GM23338 (cell line): ENCODE measurements at regions not wholly inside any gene's neighbourhood (a gene's known extent, or its start where the extent isn't known, plus 50 kb on each side); places are given as distances from the start of the nearest gene placed in this dataset.

Experiments used
- ATAC-seq: fragments of 200-7000 bp; cut with Tn5 transposase; 3 replicates; pipeline ENCODE4 v1.9.1; 2020
- DNase-seq: peaks from one replicate; pipeline ENCODE4 v3.0.0-alpha.2; 2015; ENCODE audit warnings: low spot score
- H2AFZ ChIP-seq: fragments of 200-600 bp; sonication (generic); 2 replicates; pipeline ENCODE4 v1.8.0; 2016; ENCODE audit warnings: antibody characterized with exemption, mild to moderate bottlenecking, moderate library complexity
- H3F3A ChIP-seq: fragments of 200-600 bp; sonication (generic); replicated peaks from 2 replicates; pipeline ENCODE4 v1.8.0; 2017; ENCODE audit warnings: antibody characterized with exemption, mixed run types, low read depth
- H3K27ac ChIP-seq: fragments of 200-600 bp; sonication (generic); 2 replicates; pipeline ENCODE4 v1.6.1; 2016; ENCODE audit warnings: low read depth
- H3K27me3 ChIP-seq: fragments of 200-600 bp; sonication (generic); 2 replicates; pipeline ENCODE4 v1.8.0; 2016; ENCODE audit warnings: mild to moderate bottlenecking, mixed run types, moderate library complexity; ENCODE audit not compliant: insufficient read depth
- H3K36me3 ChIP-seq: fragments of 200-600 bp; sonication (generic); 2 replicates; pipeline ENCODE4 v1.8.0; 2016; ENCODE audit warnings: mild to moderate bottlenecking; ENCODE audit not compliant: insufficient read depth
- H3K4me1 ChIP-seq: fragments of 200-600 bp; sonication (generic); 2 replicates; pipeline ENCODE4 v1.8.0; 2016; ENCODE audit warnings: mild to moderate bottlenecking, moderate library complexity; ENCODE audit not compliant: insufficient read depth
- H3K4me2 ChIP-seq: fragments of 200-600 bp; sonication (generic); 2 replicates; pipeline ENCODE4 v1.7.1; 2017; ENCODE audit warnings: mixed run types
- H3K4me3 ChIP-seq: fragments of 200-600 bp; sonication (generic); 2 replicates; pipeline ENCODE4 v1.6.1; 2016; ENCODE audit warnings: mixed run types
- H3K79me2 ChIP-seq: fragments of 200-600 bp; sonication (generic); replicated peaks from 2 replicates; pipeline ENCODE4 v1.8.0; 2017; ENCODE audit warnings: mild to moderate bottlenecking; ENCODE audit not compliant: insufficient read depth
- H3K9me2 ChIP-seq: fragments of 200-600 bp; sonication (generic); 2 replicates; pipeline ENCODE4 v1.8.0; 2017; ENCODE audit not compliant: insufficient read depth
- H4K20me1 ChIP-seq: fragments of 200-600 bp; sonication (generic); replicated peaks from 2 replicates; pipeline ENCODE4 v1.8.0; 2017; ENCODE audit warnings: mild to moderate bottlenecking; ENCODE audit not compliant: insufficient read depth
- H3K27ac Mint-ChIP-seq: 2 replicates; pipeline ENCODE4 v1.8.0; 2020; ENCODE audit warnings: inconsistent platforms, mild to moderate bottlenecking, moderate library complexity, mixed read lengths
- H3K27me3 Mint-ChIP-seq: 3 replicates; pipeline ENCODE4 v1.8.0; 2022; ENCODE audit warnings: low read depth, mild to moderate bottlenecking, moderate library complexity, mixed read lengths, inconsistent platforms; ENCODE audit not compliant: insufficient read depth, poor library complexity
- H3K36me3 Mint-ChIP-seq: 3 replicates; pipeline ENCODE4 v1.8.0; 2021; ENCODE audit warnings: low read depth, mild to moderate bottlenecking, inconsistent platforms, moderate library complexity, mixed read lengths
- H3K4me1 Mint-ChIP-seq: 3 replicates; pipeline ENCODE4 v1.8.0; 2020; ENCODE audit warnings: mild to moderate bottlenecking, inconsistent platforms, mixed read lengths
- H3K4me3 Mint-ChIP-seq: 3 replicates; pipeline ENCODE4 v1.8.0; 2021; ENCODE audit warnings: moderate library complexity, mild to moderate bottlenecking, inconsistent platforms, mixed read lengths
- H3K9me3 Mint-ChIP-seq: 3 replicates; pipeline ENCODE4 v1.8.0; 2020; ENCODE audit warnings: moderate library complexity, mild to moderate bottlenecking, inconsistent platforms, mixed read lengths
- CREB1 ChIP-seq: fragments of 250-450 bp; sonication (Bioruptor Pico); IDR thresholded peaks from 2 replicates; pipeline ENCODE4 v1.5.0; 2020; ENCODE audit warnings: low read depth, mild to moderate bottlenecking, moderate library complexity
- CTCF ChIP-seq, 2 experiments: fragments of 200-600 bp in 1 of 2; sonication (generic) in 1 of 2; conservative IDR thresholded peaks; 2 replicates each; pipeline versions ENCODE4 v1.5.1 to v1.6.1; 2016 to 2017; ENCODE audit warnings: antibody characterized with exemption in 2 of 2, low read depth in 2 of 2, mild to moderate bottlenecking in 2 of 2, moderate library complexity in 1 of 2
- ETS1 ChIP-seq: IDR thresholded peaks from 2 replicates; pipeline ENCODE4 v1.6.1; 2016; ENCODE audit warnings: antibody characterized with exemption
- EZH2 ChIP-seq: fragments of 200-600 bp; sonication (generic); IDR thresholded peaks from one replicate; pipeline ENCODE4 v1.8.0; 2017; ENCODE audit warnings: antibody characterized with exemption, mild to moderate bottlenecking, low read depth; ENCODE audit not compliant: unreplicated experiment
- EZH2phosphoT487 ChIP-seq: fragments of 200-600 bp; sonication (generic); IDR thresholded peaks from one replicate; pipeline ENCODE4 v1.8.1; 2018; ENCODE audit warnings: antibody characterized with exemption; ENCODE audit not compliant: unreplicated experiment
- JUNB ChIP-seq: IDR thresholded peaks from one replicate; pipeline ENCODE4 v1.6.1; 2016; ENCODE audit warnings: antibody characterized with exemption; ENCODE audit not compliant: unreplicated experiment
- NANOG ChIP-seq: IDR thresholded peaks from 2 replicates; pipeline ENCODE4 v1.6.1; 2016; ENCODE audit warnings: antibody characterized with exemption, borderline replicate concordance
- POLR2AphosphoS5 ChIP-seq: IDR thresholded peaks from 2 replicates; pipeline ENCODE4 v1.6.1; 2016; ENCODE audit warnings: antibody characterized with exemption, low read depth
- STAT1 ChIP-seq: IDR thresholded peaks from one replicate; pipeline ENCODE4 v1.6.1; 2016; ENCODE audit warnings: antibody characterized with exemption; ENCODE audit not compliant: unreplicated experiment
- ZNF114 ChIP-seq: fragments of 250-450 bp; sonication (Bioruptor Pico); IDR thresholded peaks from 2 replicates; pipeline ENCODE4 v1.5.0; 2020; ENCODE audit warnings: mild to moderate bottlenecking, moderate library complexity
- ZNF331 ChIP-seq: fragments of 250-450 bp; sonication (Bioruptor Pico); IDR thresholded peaks from 2 replicates; pipeline ENCODE4 v1.5.0; 2020; ENCODE audit warnings: low read depth, mild to moderate bottlenecking, moderate library complexity
- ZNF462 ChIP-seq: fragments of 250-450 bp; sonication (Bioruptor Pico); IDR thresholded peaks from 2 replicates; pipeline ENCODE4 v1.5.0; 2020; ENCODE audit warnings: mild to moderate bottlenecking, moderate library complexity
- TF ChIP-seq, protein P1 (sequence below): IDR thresholded peaks from one replicate; pipeline ENCODE4 v1.6.1; 2018; ENCODE audit warnings: antibody characterized with exemption; ENCODE audit not compliant: unreplicated experiment

- no peak for TF ChIP-seq CREB1 (CRISPR knock-in tag)
Measured at GRCh38 chr1:96355961-96356360, 365.6 kb upstream of the PTBP2 start (continued).

- Histone ChIP-seq H3K4me1 (no peaks in the 10 kb centered on the region; the same call in 1 of the 2 replicates), H3K9me2 (peaks cover 5% of the 10 kb centered on the region; the same call in 1 of the 2 replicates), H3K27me3 (no peaks in the 10 kb centered on the region), H3K36me3 (no peaks in the 10 kb centered on the region), H3F3A (no peaks in the 10 kb centered on the region), H3K79me2 (no peaks in the 10 kb centered on the region), H3K27ac (no peak overlapping the region), H3K4me2 (no peak overlapping the region), H3K4me3 (no peak overlapping the region), H4K20me1 (no peaks in the 10 kb centered on the region), H2AFZ (no peak overlapping the region)
- DNase-seq (no peak), ATAC-seq (no peak)
- Mint-ChIP-seq H3K27ac (no peak overlapping the region), H3K4me3 (no peak overlapping the region), H3K27me3 (no peaks in the 10 kb centered on the region), H3K36me3 (no peaks in the 10 kb centered on the region), H3K9me3 (no peaks in the 10 kb centered on the region; the same call in 2 of the 3 replicates), H3K4me1 (no peaks in the 10 kb centered on the region)
- TF ChIP-seq EZH2phosphoT487 (no peak), ZNF331 (no peak), ETS1 (no peak), EZH2 (no peak), ZNF462 (CRISPR knock-in tag) (no peak), CTCF (conservative IDR thresholded peaks at IDR 0.05; ENCODE audit: low read depth in 2 of 2) (no peak), CREB1 (CRISPR knock-in tag) (no peak), NANOG (no peak), STAT1 (no peak), ZNF114 (CRISPR knock-in tag) (no peak), JUNB (no peak), POLR2AphosphoS5 (no peak)
- TF ChIP-seq, protein P1, sequence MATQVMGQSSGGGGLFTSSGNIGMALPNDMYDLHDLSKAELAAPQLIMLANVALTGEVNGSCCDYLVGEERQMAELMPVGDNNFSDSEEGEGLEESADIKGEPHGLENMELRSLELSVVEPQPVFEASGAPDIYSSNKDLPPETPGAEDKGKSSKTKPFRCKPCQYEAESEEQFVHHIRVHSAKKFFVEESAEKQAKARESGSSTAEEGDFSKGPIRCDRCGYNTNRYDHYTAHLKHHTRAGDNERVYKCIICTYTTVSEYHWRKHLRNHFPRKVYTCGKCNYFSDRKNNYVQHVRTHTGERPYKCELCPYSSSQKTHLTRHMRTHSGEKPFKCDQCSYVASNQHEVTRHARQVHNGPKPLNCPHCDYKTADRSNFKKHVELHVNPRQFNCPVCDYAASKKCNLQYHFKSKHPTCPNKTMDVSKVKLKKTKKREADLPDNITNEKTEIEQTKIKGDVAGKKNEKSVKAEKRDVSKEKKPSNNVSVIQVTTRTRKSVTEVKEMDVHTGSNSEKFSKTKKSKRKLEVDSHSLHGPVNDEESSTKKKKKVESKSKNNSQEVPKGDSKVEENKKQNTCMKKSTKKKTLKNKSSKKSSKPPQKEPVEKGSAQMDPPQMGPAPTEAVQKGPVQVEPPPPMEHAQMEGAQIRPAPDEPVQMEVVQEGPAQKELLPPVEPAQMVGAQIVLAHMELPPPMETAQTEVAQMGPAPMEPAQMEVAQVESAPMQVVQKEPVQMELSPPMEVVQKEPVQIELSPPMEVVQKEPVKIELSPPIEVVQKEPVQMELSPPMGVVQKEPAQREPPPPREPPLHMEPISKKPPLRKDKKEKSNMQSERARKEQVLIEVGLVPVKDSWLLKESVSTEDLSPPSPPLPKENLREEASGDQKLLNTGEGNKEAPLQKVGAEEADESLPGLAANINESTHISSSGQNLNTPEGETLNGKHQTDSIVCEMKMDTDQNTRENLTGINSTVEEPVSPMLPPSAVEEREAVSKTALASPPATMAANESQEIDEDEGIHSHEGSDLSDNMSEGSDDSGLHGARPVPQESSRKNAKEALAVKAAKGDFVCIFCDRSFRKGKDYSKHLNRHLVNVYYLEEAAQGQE: no peak
Measured at GRCh38 chr1:96357141-96357765, 364.3 kb upstream of the PTBP2 start.
